GM12878 (cell line): ENCODE measurements at regions not wholly inside any gene's neighbourhood (a gene's known extent, or its start where the extent isn't known, plus 50 kb on each side); places are given as distances from the start of the nearest gene placed in this dataset.

ENCODE experiments used
- ATAC-seq: fragments of 200-7000 bp; cut with Tn5 transposase; 3 replicates; pipeline ENCODE4 v1.9.1; 2020; ENCODE audit warnings: mild to moderate bottlenecking, moderate library complexity
- BruUV-seq: library from RNA; stranded (reverse); fragments of 400-500 nt; replicated peaks from 2 replicates; lab custom pipeline; 2021; lab: Mats Ljungman, UMichigan
- CTCF ChIA-PET: fragments of 300-600 bp; sonication (Branson Sonifier 250); formaldehyde crosslinking; extraction: SDS; loops from one replicate; lab custom pipeline; 2021; ENCODE audit warnings: inconsistent platforms; lab: Yijun Ruan, JAX
- POLR2A ChIA-PET: fragments of 350-600 bp; formaldehyde crosslinking; extraction: SDS; loops from one replicate; lab custom pipeline; 2021; ENCODE audit warnings: inconsistent platforms; lab: Charles Lee
- RAD21 ChIA-PET: fragments of 300-600 bp; sonication (Branson Sonifier 250); formaldehyde crosslinking; loops from one replicate; lab custom pipeline; 2023; ENCODE audit warnings: antibody characterized with exemption; ENCODE audit not compliant: unreplicated experiment; lab: Charles Lee
- SMC1A ChIA-PET: fragments of 300-600 bp; sonication (Branson Sonifier 250); formaldehyde crosslinking; loops from one replicate; lab custom pipeline; 2023; ENCODE audit not compliant: unreplicated experiment, uncharacterized antibody; lab: Charles Lee
- DNase-seq: peaks from one replicate; pipeline ENCODE4 v3.0.0-alpha.2; 2011; ENCODE audit warnings: low read depth, low spot score
- FAIRE-seq: peaks from 3 replicates; lab custom pipeline; 2011; peaks lifted over from hg19 to GRCh38; lab: Jason Lieb, UNC
- H2AFZ ChIP-seq: 2 replicates; pipeline ENCODE4 v1.6.0; 2011; ENCODE audit warnings: low read depth, low read length, control low read depth; ENCODE audit not compliant: control insufficient read depth
- H3K27ac ChIP-seq: 2 replicates; pipeline ENCODE4 v1.5.1; 2011; ENCODE audit warnings: control low read depth; ENCODE audit not compliant: control insufficient read depth, insufficient read depth
- H3K27me3 ChIP-seq, 2 experiments: replicated peaks in 1 of 2; 2 replicates each; pipeline versions ENCODE4 v1.6.0 to v1.6.1; 2011; ENCODE audit warnings: low read length in 1 of 2; ENCODE audit not compliant: control insufficient read depth in 2 of 2, insufficient read depth in 2 of 2
- H3K36me3 ChIP-seq, 2 experiments: 2 replicates each; pipeline ENCODE4 v1.5.1; 2011; ENCODE audit warnings: low read length in 1 of 2; ENCODE audit not compliant: control insufficient read depth in 2 of 2, insufficient read depth in 2 of 2
- H3K4me1 ChIP-seq: 2 replicates; pipeline ENCODE4 v1.6.1; 2011; ENCODE audit warnings: mild to moderate bottlenecking, low read length, moderate library complexity, mixed read lengths; ENCODE audit not compliant: control insufficient read depth, insufficient read depth
- H3K4me2 ChIP-seq: 2 replicates; pipeline ENCODE4 v1.6.0; 2011; ENCODE audit warnings: control low read depth; ENCODE audit not compliant: control insufficient read depth, insufficient read depth
- H3K4me3 ChIP-seq: fragments of 200-600 bp; sonication (generic); 2 replicates; pipeline ENCODE4 v1.5.1; 2016
- H3K79me2 ChIP-seq: 2 replicates; pipeline ENCODE4 v1.6.0; 2011; ENCODE audit warnings: low read length; ENCODE audit not compliant: control insufficient read depth, insufficient read depth
- H3K9ac ChIP-seq: 2 replicates; pipeline ENCODE4 v1.8.0; 2011; ENCODE audit warnings: low read length, control low read depth, mixed read lengths; ENCODE audit not compliant: control insufficient read depth, insufficient read depth
- H3K9me3 ChIP-seq: replicated peaks from 3 replicates; pipeline ENCODE4 v1.5.1; 2011; ENCODE audit warnings: mild to moderate bottlenecking, low read length; ENCODE audit not compliant: control insufficient read depth, insufficient read depth
- H4K20me1 ChIP-seq: 2 replicates; pipeline ENCODE4 v1.6.0; 2011; ENCODE audit not compliant: control insufficient read depth, insufficient read depth
- EP300 ChIP-seq, 2 experiments: fragments of 150-350 bp in 1 of 2; IDR thresholded peaks; 2 replicates each; pipeline ENCODE4 v1.6.1; 2011 to 2012; ENCODE audit warnings: low read depth in 2 of 2, low read length in 2 of 2, borderline replicate concordance in 1 of 2, improper control_type of control experiment in 1 of 2, inconsistent platforms in 1 of 2; ENCODE audit not compliant: control insufficient read depth in 1 of 2
- HDAC2 ChIP-seq: fragments of 200-600 bp; sonication (generic); IDR thresholded peaks from 2 replicates; pipeline ENCODE4 v1.6.1; 2017
- KAT2A ChIP-seq: conservative IDR thresholded peaks from 2 replicates; pipeline ENCODE4 v1.6.1; 2011; ENCODE audit warnings: low read depth, low read length; ENCODE audit not compliant: control insufficient read depth
- NRF1 ChIP-seq: conservative IDR thresholded peaks from 2 replicates; pipeline ENCODE4 v1.6.1; 2011; ENCODE audit warnings: mild to moderate bottlenecking, low read depth, low read length, improper control_type of control experiment
- PAX8 ChIP-seq: fragments of 450-650 bp; IDR thresholded peaks from 2 replicates; pipeline ENCODE4 v1.6.1; 2017; ENCODE audit warnings: mild to moderate bottlenecking, moderate library complexity
- POLR2AphosphoS5 ChIP-seq: IDR thresholded peaks from 2 replicates; pipeline ENCODE4 v1.6.1; 2011; ENCODE audit warnings: mild to moderate bottlenecking, low read length, inconsistent platforms
- TCF12 ChIP-seq: IDR thresholded peaks from 2 replicates; pipeline ENCODE4 v1.6.1; 2011; ENCODE audit warnings: low read depth, mild to moderate bottlenecking, low read length
- YY1 ChIP-seq: IDR thresholded peaks from 2 replicates; pipeline ENCODE4 v1.6.1; 2011; ENCODE audit warnings: low read depth, mild to moderate bottlenecking, low read length
- ZNF384 ChIP-seq: IDR thresholded peaks from 2 replicates; pipeline ENCODE4 v1.6.1; 2012; ENCODE audit warnings: low read depth, mild to moderate bottlenecking, low read length, improper control_type of control experiment, borderline replicate concordance
- ZZZ3 ChIP-seq: IDR thresholded peaks from 2 replicates; pipeline ENCODE4 v1.6.1; 2011; ENCODE audit warnings: low read depth; ENCODE audit not compliant: control insufficient read depth, insufficient read length
- WGBS: methylation state at CpG from one replicate; pipeline ENCODE4 v1.1.6; 2016; ENCODE audit warnings: low lambda C conversion rate; ENCODE audit not compliant: insufficient replicate concordance, insufficient coverage; ENCODE audit errors: missing lambda C conversion rate; 5-methylcytosine and 5-hydroxymethylcytosine counted together
- in situ Hi-C: fragments of 300-500 bp; cut with MboI; formaldehyde crosslinking; loops from 9 replicates; pipeline ENCODE4 v1.14.3; 2018; ENCODE audit warnings: mixed read lengths
- intact Hi-C: fragments of 100-400 bp; cut with micrococcal nuclease; formaldehyde crosslinking; loops from one replicate; pipeline ENCODE4 v1.14.2; 2022; ENCODE audit not compliant: unreplicated experiment

GRCh38 chr11:35891096-35891495 lies 52.8 kb upstream of the LDLRAD3 start (continued):
- TF ChIP-seq NRF1 (no peak), KAT2A (no peak), POLR2AphosphoS5 (no peak)

- BruUV-seq = no TSS peak
- no peak for ATAC-seq
Observed at GRCh38 chr11:35892166-35892565, 51.7 kb upstream of the LDLRAD3 start.

More at GRCh38 chr11:35892166-35892565, 51.7 kb upstream of the LDLRAD3 start:
- TF ChIP-seq ZNF384 = no peak
- TF ChIP-seq TCF12 = no peak
- no peak for TF ChIP-seq EP300 (IDR thresholded peaks at IDR 0.05; ENCODE audit: borderline replicate concordance in 1 of 2, control insufficient read depth in 1 of 2, low read depth in 2 of 2, low read length in 2 of 2)
- TF ChIP-seq PAX8 = no peak
- no peak for TF ChIP-seq ZZZ3
- no peak for TF ChIP-seq HDAC2
- no peak for TF ChIP-seq YY1
- H3K9ac ChIP-seq = no peak overlapping the region
- ChIA-PET RAD21 (no interaction called here), SMC1A (interaction anchor here (0.8 kb wide), 1 partner anchor 15 kb away, joined by 4 read pairs; no protein-coding TSS in a partner anchor), POLR2A (no interaction called here), CTCF (interaction anchor here (1.3 kb wide), 1 partner anchor 9 kb away, joined by 4 read pairs; no protein-coding TSS in a partner anchor)
- intact Hi-C loops = no loop called here
- H3K4me1 ChIP-seq = no peaks in the 10 kb centered on the region
- no peaks in the 10 kb centered on the region for H3K9me3 ChIP-seq
- H3K36me3 ChIP-seq = no peaks in the 10 kb centered on the region
- WGBS = 43% methylated on average over 3 of the region's 3 CpGs
- FAIRE-seq (no peak), DNase-seq (no peak)
- in situ Hi-C loops = no loop called here
- no peaks in the 10 kb centered on the region for H3K27me3 ChIP-seq
- H3K4me2 ChIP-seq = no peak overlapping the region
- H3K4me3 ChIP-seq = no peak overlapping the region
- H2AFZ ChIP-seq = no peak overlapping the region
- H4K20me1 ChIP-seq = no peaks in the 10 kb centered on the region
- no peak overlapping the region for H3K27ac ChIP-seq
- no peaks in the 10 kb centered on the region for H3K79me2 ChIP-seq
